Lung (tissue), 11 donors: ENCODE measurements at regions not wholly inside any gene's neighbourhood (a gene's known extent, or its start where the extent isn't known, plus 50 kb on each side); places are given as distances from the start of the nearest gene placed in this dataset.

Source experiments
- ATAC-seq: fragments of 200-7000 bp; cut with Tn5 transposase; one replicate; pipeline ENCODE4 v1.9.1; 2020; ENCODE audit warnings: moderate number of reproducible peaks; ENCODE audit not compliant: insufficient read depth, low FRiP score
- DNase-seq, 3 donors: peaks; one replicate each; pipeline ENCODE4 v3.0.0-alpha.2; 2013 to 2017
- H3K27ac ChIP-seq, 2 donors: one replicate each; pipeline ENCODE4 v1.5.1; 2013; ENCODE audit warnings: mild to moderate bottlenecking in 2 of 2, moderate library complexity in 2 of 2, control low read depth in 1 of 2, inconsistent platforms in 1 of 2, low read depth in 1 of 2, low read length in 1 of 2
- H3K27me3 ChIP-seq, 3 donors: one replicate each; pipeline ENCODE4 v1.5.1; 2013; ENCODE audit warnings: low read length in 2 of 3; ENCODE audit not compliant: control insufficient read depth in 3 of 3, insufficient read depth in 3 of 3
- H3K36me3 ChIP-seq, 4 donors: one replicate each; pipeline ENCODE4 v1.5.1; 2013; ENCODE audit warnings: low read length in 4 of 4, mild to moderate bottlenecking in 1 of 4, moderate library complexity in 1 of 4; ENCODE audit not compliant: control insufficient read depth in 4 of 4, insufficient read depth in 4 of 4
- H3K4me1 ChIP-seq, 5 donors: one replicate each; pipeline ENCODE4 v1.5.1; 2013; ENCODE audit warnings: low read length in 5 of 5, mild to moderate bottlenecking in 2 of 5, moderate library complexity in 1 of 5; ENCODE audit not compliant: control insufficient read depth in 5 of 5, insufficient read depth in 5 of 5
- H3K4me3 ChIP-seq: one replicate; pipeline ENCODE4 v1.5.1; 2013; ENCODE audit warnings: mild to moderate bottlenecking, control low read depth, moderate library complexity
- H3K9ac ChIP-seq, 2 donors: one replicate each; pipeline ENCODE4 v1.5.1; 2013; ENCODE audit warnings: low read length in 2 of 2, control low read depth in 1 of 2; ENCODE audit not compliant: insufficient read depth in 1 of 2
- H3K9me3 ChIP-seq, 4 donors: one replicate each; pipeline ENCODE4 v1.5.1; 2013; ENCODE audit warnings: low read length in 3 of 4, mild to moderate bottlenecking in 1 of 4, moderate library complexity in 1 of 4; ENCODE audit not compliant: control insufficient read depth in 4 of 4, insufficient read depth in 3 of 4
- CTCF ChIP-seq: IDR thresholded peaks from 2 replicates; pipeline ENCODE4 v1.5.1; 2012; ENCODE audit warnings: mild to moderate bottlenecking; ENCODE audit errors: control extremely low read depth, extremely low read depth
- WGBS, 2 donors: extraction: QIAGEN DNeasy Blood & Tissue Kit; methylation state at CpG; one replicate each; pipeline ENCODE4 v1.1.7; 2013; 5-methylcytosine and 5-hydroxymethylcytosine counted together
- donor health status: control.
- donor health status: control.
- donor health status: Bipolar disorder and iron deficiency.
- donor health status: healthy.
- donor health status: DM: yes; HTN: yes; CAD: no.

- H3K36me3 ChIP-seq, result no peaks in the 10 kb centered on the region
- peaks cover 0 to 2% (median 0%) of the 10 kb centered on the region in 3 donors for H3K27me3 ChIP-seq
- ATAC-seq (no peak), DNase-seq (no peak)
- peaks cover 0 to 1% (median 0%) of the 10 kb centered on the region in 5 donors for H3K4me1 ChIP-seq
- H3K9me3 ChIP-seq, result no peaks in the 10 kb centered on the region
- H3K27ac ChIP-seq, result no peak overlapping the region
- no peak for TF ChIP-seq CTCF
- 81 to 82% methylated on average over 4 of the region's 4 CpGs for WGBS, 2 donors
- H3K4me3 ChIP-seq, result no peak overlapping the region
- no peak overlapping the region for H3K9ac ChIP-seq
Observed at GRCh38 chr2:48189552-48190228, 124.8 kb upstream of the FOXN2 start.

GRCh38 chr2:48190230-48190629, 124.3 kb upstream of the FOXN2 start:
- ATAC-seq (no peak), DNase-seq (no peak)
- H3K9ac ChIP-seq, result no peak overlapping the region
- H3K4me3 ChIP-seq, result no peak overlapping the region
- no peaks in the 10 kb centered on the region for H3K36me3 ChIP-seq
- no peaks in the 10 kb centered on the region for H3K9me3 ChIP-seq
- peaks cover 0 to 2% (median 0%) of the 10 kb centered on the region in 5 donors for H3K4me1 ChIP-seq
- H3K27me3 ChIP-seq, result peaks cover 0 to 2% (median 0%) of the 10 kb centered on the region in 3 donors
- H3K27ac ChIP-seq, result no peak overlapping the region
- TF ChIP-seq CTCF, result no peak
- WGBS, 2 donors, result 78 to 92% methylated on average over 2 of the region's 2 CpGs

- 56 to 75% methylated on average over 1 of the region's 1 CpG for WGBS, 2 donors
- TF ChIP-seq CTCF, result no peak
- Histone ChIP-seq H3K4me1 (peaks cover 0 to 3% (median 0%) of the 10 kb centered on the region in 5 donors), H3K36me3 (no peaks in the 10 kb centered on the region), H3K27ac (no peak overlapping the region), H3K9ac (no peak overlapping the region), H3K9me3 (no peaks in the 10 kb centered on the region), H3K27me3 (peaks cover 0 to 2% (median 0%) of the 10 kb centered on the region in 3 donors), H3K4me3 (no peak overlapping the region)
- no peak for DNase-seq
- no peak for ATAC-seq
Observed at GRCh38 chr2:48194641-48195040, 119.8 kb upstream of the FOXN2 start.

GRCh38 chr2:48195169-48195568, 119.3 kb upstream of the FOXN2 start:
- no peak for DNase-seq
- no peak overlapping the region for H3K27ac ChIP-seq
- 83 to 93% methylated on average over 3 of the region's 3 CpGs for WGBS, 2 donors

More at GRCh38 chr2:48195169-48195568, 119.3 kb upstream of the FOXN2 start:
- ATAC-seq, result no peak
- Histone ChIP-seq H3K9ac (no peak overlapping the region), H3K4me3 (no peak overlapping the region), H3K36me3 (no peaks in the 10 kb centered on the region), H3K4me1 (peaks cover 0 to 3% (median 0%) of the 10 kb centered on the region in 5 donors), H3K27me3 (peaks cover 0 to 2% (median 0%) of the 10 kb centered on the region in 3 donors), H3K9me3 (no peaks in the 10 kb centered on the region)
- no peak for TF ChIP-seq CTCF
